ENCODE measurements at regions not wholly inside any gene's neighbourhood (a gene's known extent, or its start where the extent isn't known, plus 50 kb on each side); places are given as distances from the start of the nearest gene placed in this dataset.
"Not testable (repeated sequence)": the region's sequence is repeated elsewhere in the genome, so short reads cannot be mapped to it uniquely, and the experiment has no call there.

DNA sequence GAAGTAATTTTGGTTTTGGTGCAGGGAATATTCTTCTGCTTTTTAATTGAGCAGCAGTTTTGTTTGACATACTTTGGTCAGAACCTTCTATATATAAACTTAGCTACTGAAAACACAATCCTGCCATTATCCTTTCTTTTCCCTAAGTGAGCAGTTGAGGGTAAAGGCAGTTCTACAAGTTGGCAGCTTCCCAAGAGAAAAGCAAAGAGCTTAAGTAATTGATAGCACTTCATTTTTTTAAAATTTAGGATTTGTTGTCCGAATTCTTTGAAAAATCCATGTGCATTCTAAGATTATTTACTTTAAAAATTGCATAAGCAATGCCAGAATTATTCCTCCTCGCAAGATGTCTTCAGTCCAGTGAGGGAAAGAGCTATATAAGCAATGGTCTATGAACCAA lies 1394.1 kb downstream of the FAM181B start:
- Mint-ChIP-seq H3K36me3 (no peaks in the 10 kb centered on the region), H3K4me1 (no peaks in the 10 kb centered on the region), H3K9me3 (peaks cover 3% of the 10 kb centered on the region), H3K27me3 (no peaks in the 10 kb centered on the region), H3K27ac (no peak overlapping the region), H3K4me3 (no peak overlapping the region)
- DNase-seq (ENCODE audit: low spot score in 2 of 2) = no peak
- no peak for ATAC-seq (ENCODE audit: low read depth)

DNA sequence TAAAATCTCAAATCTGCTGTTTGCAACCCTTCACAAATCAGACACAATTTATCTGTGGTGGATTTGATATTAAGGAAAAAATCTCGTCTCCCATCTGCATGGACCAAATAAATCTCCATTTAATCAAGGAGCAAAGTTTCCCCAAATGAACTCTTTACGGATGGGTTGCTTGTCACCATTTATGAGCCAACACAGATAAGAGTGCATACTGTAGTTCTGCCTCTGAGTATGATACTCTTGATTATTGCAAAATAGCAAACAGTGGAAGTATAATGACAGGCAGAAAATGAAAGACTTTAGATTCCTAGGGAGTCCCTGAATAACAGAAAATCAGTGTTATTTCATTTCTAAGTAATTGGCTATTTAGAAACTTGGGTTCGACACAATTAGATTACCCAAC lies 1395.9 kb downstream of the FAM181B start:
- Mint-ChIP-seq H3K9me3 (peaks cover 3% of the 10 kb centered on the region), H3K36me3 (no peaks in the 10 kb centered on the region), H3K4me1 (no peaks in the 10 kb centered on the region), H3K4me3 (no peak overlapping the region), H3K27ac (no peak overlapping the region), H3K27me3 (no peaks in the 10 kb centered on the region)
- no peak for DNase-seq (ENCODE audit: low spot score in 2 of 2)
- no peak for ATAC-seq (ENCODE audit: low read depth)

DNA sequence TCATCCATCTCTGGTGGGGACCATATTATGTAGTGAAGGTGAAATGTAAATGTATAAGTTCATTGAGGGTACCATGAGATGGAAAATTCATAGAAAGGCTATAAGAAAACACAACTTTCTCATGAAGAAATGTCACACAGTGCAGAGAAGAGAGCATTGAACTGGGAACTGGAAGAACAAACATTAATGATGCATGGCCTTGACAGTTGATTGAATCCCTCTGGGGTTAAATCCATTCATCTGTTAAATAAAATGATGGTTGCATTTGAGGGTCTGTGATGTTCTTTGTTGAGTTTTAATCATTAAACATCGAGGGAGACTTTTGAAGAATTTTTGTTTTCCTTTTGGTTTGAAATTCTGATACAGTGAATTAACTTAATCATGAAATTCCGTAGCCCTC lies 1401.4 kb downstream of the FAM181B start:
- DNase-seq (ENCODE audit: low spot score in 2 of 2) (no peak), ATAC-seq (ENCODE audit: low read depth) (no peak)
- no peaks in the 10 kb centered on the region for H3K27me3 Mint-ChIP-seq
- H3K27ac Mint-ChIP-seq = no peak overlapping the region
- H3K4me3 Mint-ChIP-seq = no peak overlapping the region
- no peaks in the 10 kb centered on the region for H3K36me3 Mint-ChIP-seq
- peaks cover 6% of the 10 kb centered on the region for H3K9me3 Mint-ChIP-seq
- H3K4me1 Mint-ChIP-seq = no peaks in the 10 kb centered on the region

DNA sequence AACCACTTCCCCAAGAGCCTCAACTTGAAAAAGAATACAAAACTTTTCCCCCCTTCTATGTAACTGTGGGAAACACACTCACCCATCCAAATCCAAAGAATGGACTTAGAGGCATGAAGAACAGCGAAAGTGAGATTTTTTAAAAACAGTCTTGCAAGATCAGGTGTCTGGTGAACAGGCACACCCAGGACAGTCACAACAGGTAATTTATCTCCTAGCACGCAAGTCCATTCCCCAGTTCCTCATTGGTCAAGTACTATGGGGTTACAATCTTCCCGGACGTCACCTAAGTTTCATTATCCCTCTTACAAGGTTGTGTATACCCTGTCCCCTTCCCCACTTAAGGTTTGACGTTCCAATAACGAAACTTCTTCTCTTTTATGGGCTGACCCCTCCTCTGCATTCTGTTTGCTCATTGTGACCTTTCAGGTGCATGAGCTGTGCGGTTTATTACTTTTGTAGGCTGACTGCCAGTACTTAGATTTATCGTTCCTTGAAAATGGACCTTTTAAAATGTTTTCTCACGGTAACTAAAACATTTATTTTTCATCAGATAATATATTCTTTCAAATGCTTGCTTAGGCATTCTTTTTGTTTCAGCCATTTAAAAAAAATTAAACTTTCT lies 1401.9 kb downstream of the FAM181B start:
- Mint-ChIP-seq H3K27me3 (no peaks in the 10 kb centered on the region), H3K4me1 (no peaks in the 10 kb centered on the region), H3K27ac (no peak overlapping the region), H3K36me3 (no peaks in the 10 kb centered on the region), H3K9me3 (peaks cover 5% of the 10 kb centered on the region), H3K4me3 (no peak overlapping the region)
- ATAC-seq (ENCODE audit: low read depth) (no peak), DNase-seq (ENCODE audit: low spot score in 2 of 2) (no peak)

DNA sequence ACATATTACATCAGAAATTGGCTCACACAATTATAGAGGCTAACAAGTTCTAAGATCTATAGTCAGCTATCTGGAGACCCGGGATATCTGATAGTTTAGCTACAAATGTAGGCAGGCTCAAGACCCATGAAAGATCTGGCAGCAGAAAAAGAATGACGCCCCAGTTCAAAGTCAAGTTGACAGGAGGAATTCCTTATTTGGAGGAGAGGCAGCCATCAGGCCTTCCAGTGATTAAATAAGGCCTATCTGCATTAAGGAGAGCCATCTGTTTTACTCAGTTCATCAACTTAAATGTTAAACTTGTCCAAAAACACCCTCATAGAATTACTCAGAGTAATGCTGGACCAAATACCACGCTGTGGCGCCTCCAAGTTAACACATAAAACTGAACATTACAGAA lies 1402.6 kb downstream of the FAM181B start:
- H3K4me1 Mint-ChIP-seq = no peaks in the 10 kb centered on the region
- no peak for ATAC-seq (ENCODE audit: low read depth)
- no peak overlapping the region for H3K27ac Mint-ChIP-seq
- DNase-seq (ENCODE audit: low spot score in 2 of 2) = no peak
- H3K27me3 Mint-ChIP-seq = no peaks in the 10 kb centered on the region
- H3K4me3 Mint-ChIP-seq = no peak overlapping the region
- H3K36me3 Mint-ChIP-seq = no peaks in the 10 kb centered on the region
- H3K9me3 Mint-ChIP-seq = peaks cover 5% of the 10 kb centered on the region

DNA sequence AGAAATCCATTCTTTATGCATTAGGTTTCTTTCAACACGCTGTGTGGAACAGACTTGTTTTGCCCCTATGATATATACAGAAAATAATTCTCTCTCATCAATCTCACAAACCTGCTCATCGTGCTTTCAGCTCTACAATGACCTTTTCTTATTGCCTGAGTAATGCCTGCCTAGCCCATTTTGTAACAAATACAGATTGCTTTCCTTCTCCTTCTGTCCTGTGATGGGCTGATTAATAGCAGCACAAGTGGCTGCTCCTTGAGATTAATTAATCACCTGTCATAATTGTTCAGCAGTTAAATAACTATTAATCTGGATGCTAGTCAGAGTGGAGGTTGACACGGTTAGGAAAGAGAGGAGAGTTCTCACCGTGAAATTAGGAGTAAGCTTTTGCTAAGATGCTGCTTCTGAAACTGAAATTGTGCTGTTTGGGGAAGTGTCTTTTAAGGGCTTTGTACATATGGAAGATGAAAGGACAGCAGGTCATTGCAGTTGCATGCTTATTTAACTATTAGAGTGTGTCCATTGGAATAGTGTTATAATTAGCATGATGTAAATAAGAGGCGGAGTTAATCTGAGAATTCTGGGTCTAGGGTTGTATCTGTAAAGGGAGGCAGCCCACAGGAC lies 1430.5 kb downstream of the FAM181B start:
- DNase-seq (ENCODE audit: low spot score in 2 of 2) (no peak), ATAC-seq (ENCODE audit: low read depth) (no peak)
- peaks cover 9% of the 10 kb centered on the region for H3K9me3 Mint-ChIP-seq
- H3K4me3 Mint-ChIP-seq = no peak overlapping the region
- H3K27ac Mint-ChIP-seq = no peak overlapping the region
- no peaks in the 10 kb centered on the region for H3K27me3 Mint-ChIP-seq
- H3K4me1 Mint-ChIP-seq = no peaks in the 10 kb centered on the region
- no peaks in the 10 kb centered on the region for H3K36me3 Mint-ChIP-seq

DNA sequence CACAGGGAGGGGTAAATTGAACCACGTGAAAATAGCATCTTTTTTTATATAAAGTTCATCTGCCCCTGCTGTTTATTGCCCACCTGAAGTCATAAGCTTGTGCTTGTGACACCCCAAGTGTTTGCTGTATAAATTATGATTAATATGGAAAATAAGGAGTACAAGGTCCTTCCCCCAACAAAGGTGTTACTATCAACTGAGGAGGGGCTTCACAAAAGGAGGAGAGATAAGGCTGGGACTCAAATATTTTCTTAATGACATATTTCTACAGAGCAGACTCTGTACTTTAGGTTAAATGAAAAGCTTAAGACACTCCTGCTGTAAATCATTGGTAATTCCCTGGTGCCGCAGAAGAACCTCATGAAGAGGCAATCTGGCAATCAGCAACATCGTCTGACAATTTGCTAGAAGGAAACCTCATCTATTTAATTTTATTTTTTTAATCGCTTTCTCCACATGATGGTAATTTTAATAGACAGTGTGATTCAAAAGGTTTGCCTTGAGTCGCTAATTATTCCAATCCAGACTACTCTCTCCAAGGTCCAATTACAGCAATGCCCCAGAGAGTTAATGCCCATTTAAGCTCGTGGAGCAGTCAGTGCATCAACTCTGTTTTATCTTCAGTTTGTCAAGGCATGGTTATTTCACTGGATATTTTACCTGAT lies 1432.4 kb downstream of the FAM181B start:
- ATAC-seq (ENCODE audit: low read depth) (no peak), DNase-seq (ENCODE audit: low spot score in 2 of 2) (no peak)
- peaks cover 8% of the 10 kb centered on the region for H3K9me3 Mint-ChIP-seq
- no peaks in the 10 kb centered on the region for H3K27me3 Mint-ChIP-seq
- no peak overlapping the region for H3K4me3 Mint-ChIP-seq
- H3K27ac Mint-ChIP-seq = no peak overlapping the region
- no peaks in the 10 kb centered on the region for H3K36me3 Mint-ChIP-seq
- no peaks in the 10 kb centered on the region for H3K4me1 Mint-ChIP-seq

DNA sequence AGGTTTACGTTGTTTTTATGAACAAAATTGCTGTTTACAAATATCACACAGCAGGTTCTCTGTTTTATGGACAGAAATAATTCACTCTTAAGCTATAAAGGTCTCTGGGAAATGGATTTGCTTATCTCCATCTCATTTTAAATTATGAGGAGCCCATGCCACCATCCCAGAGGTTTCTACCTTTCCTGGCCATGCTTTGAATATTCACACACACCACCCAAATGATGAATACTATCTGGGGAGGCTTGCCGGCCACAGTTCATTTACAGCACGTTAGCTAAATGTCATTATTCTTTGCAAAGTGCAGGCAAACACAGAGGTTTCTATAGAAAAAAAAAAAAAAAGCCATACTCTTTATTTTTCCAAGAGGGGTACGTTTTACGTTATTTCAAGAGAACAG lies 1446.7 kb downstream of the FAM181B start:
- no peak overlapping the region for H3K4me3 Mint-ChIP-seq
- no peak for DNase-seq (ENCODE audit: low spot score in 2 of 2)
- peaks cover 5% of the 10 kb centered on the region for H3K9me3 Mint-ChIP-seq
- H3K36me3 Mint-ChIP-seq = no peaks in the 10 kb centered on the region
- no peak for ATAC-seq (ENCODE audit: low read depth)
- no peaks in the 10 kb centered on the region for H3K27me3 Mint-ChIP-seq
- H3K27ac Mint-ChIP-seq = no peak overlapping the region
- no peaks in the 10 kb centered on the region for H3K4me1 Mint-ChIP-seq

DNA sequence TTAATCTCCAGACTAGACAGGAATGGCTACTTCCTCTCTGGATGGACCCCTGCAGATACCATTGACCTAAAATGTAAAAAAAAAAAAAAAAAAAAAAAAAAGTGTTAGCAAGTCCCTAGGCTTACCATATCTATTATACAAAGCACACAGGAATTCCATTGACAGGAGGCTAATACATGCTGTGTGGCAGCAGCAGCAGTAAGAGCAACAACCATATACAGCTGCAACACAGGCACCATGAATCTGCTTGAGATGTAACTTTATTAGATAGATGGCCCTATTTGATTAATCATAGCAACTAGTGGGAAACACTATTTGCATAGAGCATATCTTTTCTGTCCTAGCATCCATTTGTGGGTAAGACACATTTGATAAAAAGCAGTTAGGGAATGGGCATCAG lies 1447.1 kb downstream of the FAM181B start:
- Mint-ChIP-seq H3K4me1 (no peaks in the 10 kb centered on the region), H3K9me3 (peaks cover 7% of the 10 kb centered on the region), H3K27ac (no peak overlapping the region), H3K36me3 (no peaks in the 10 kb centered on the region), H3K27me3 (no peaks in the 10 kb centered on the region), H3K4me3 (no peak overlapping the region)
- DNase-seq (ENCODE audit: low spot score in 2 of 2) (no peak), ATAC-seq (ENCODE audit: low read depth) (no peak)

DNA sequence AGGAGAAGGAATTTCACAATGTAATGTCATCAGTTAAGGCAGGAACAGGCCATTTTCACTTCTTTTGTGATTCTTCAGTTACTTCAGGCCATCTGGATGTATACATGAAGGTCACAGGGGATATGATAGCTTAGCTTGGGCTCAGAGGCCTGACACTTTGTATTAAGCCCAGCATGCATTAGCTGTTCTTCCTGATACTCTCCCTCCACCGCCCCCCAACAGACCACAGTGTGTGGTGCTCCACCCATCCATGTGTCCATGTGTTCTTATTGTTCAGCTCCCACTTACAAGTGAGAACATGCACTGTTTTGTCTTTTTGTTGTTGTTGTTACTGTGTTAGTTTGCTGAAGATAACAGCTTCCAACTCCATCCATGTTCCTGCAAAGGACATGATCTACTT lies 1453.4 kb downstream of the FAM181B start:
- not testable (repeated sequence) for H3K4me3 Mint-ChIP-seq; H3K9me3 Mint-ChIP-seq; H3K36me3 Mint-ChIP-seq; H3K27ac Mint-ChIP-seq; DNase-seq (ENCODE audit: low spot score in 2 of 2); H3K4me1 Mint-ChIP-seq; ATAC-seq (ENCODE audit: low read depth); H3K27me3 Mint-ChIP-seq

DNA sequence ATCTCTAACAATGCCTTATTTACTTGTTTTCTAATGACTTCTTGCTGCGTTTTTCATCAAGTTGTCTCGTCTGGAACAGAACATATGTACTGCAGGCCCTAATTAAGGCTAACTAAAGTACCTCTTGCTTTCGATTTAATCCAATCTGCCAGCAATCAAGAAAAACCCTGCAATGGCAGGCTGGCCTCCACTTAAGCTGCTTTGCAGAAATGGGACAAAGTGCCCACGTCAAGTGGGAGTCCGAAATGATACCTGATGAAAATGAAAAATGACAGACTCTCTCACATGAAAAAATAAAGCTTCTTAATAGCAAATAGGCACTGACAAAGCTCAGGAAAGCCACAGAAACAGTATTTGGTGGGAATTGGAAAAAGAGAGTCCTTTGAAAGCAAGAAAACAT lies 1454.7 kb downstream of the FAM181B start:
- no peak for ATAC-seq (ENCODE audit: low read depth)

DNA sequence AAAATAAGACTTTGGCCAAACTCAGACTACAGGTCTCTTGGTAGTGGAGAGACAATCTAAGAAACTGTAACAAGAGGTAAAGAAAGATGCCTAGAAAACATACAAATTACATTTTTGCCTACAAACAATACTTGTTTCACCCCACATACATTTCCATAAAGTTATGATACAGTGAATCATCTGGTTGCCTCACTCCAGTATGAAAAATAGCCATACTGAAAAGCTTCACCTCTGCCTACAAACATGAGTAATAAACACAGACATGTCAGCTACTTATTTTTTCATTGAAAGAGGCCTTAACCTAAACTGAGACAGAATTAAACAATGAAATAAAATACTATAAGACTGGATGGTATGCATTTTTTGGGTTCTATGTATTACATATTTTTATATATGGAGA lies 1463.0 kb downstream of the FAM181B start:
- Mint-ChIP-seq H3K27me3 (no peaks in the 10 kb centered on the region), H3K36me3 (no peaks in the 10 kb centered on the region), H3K9me3 (peaks cover 2% of the 10 kb centered on the region), H3K4me1 (no peaks in the 10 kb centered on the region), H3K4me3 (no peak overlapping the region), H3K27ac (no peak overlapping the region)
- DNase-seq (ENCODE audit: low spot score in 2 of 2) (no peak), ATAC-seq (ENCODE audit: low read depth) (no peak)

More for the DNA sequence above, 1454.7 kb downstream of the FAM181B start:
- no peak for DNase-seq (ENCODE audit: low spot score in 2 of 2)
- H3K4me1 Mint-ChIP-seq = no peaks in the 10 kb centered on the region
- no peaks in the 10 kb centered on the region for H3K27me3 Mint-ChIP-seq
- H3K4me3 Mint-ChIP-seq = no peak overlapping the region
- no peaks in the 10 kb centered on the region for H3K36me3 Mint-ChIP-seq
- peaks cover 2% of the 10 kb centered on the region for H3K9me3 Mint-ChIP-seq
- H3K27ac Mint-ChIP-seq = no peak overlapping the region

DNA sequence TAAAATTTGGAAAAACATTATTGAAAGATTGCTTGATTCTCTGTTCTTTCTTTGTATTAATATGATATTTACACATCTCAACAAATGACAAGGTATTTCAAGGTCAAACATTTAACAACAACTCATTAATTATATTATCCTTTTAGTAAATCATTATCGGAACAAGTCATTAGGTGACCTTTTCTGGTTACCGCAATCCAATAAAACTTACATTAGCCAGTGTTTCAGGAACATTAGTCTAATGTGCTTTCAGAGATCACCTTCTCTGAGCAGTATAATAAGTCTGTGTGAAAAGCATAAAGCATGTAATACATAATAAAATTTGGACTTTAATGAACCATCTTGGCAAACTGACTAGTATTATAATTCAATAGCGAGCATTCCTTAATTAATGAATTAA lies 1466.4 kb downstream of the FAM181B start:
- no peak overlapping the region for H3K4me3 Mint-ChIP-seq
- ATAC-seq (ENCODE audit: low read depth) = no peak

DNA sequence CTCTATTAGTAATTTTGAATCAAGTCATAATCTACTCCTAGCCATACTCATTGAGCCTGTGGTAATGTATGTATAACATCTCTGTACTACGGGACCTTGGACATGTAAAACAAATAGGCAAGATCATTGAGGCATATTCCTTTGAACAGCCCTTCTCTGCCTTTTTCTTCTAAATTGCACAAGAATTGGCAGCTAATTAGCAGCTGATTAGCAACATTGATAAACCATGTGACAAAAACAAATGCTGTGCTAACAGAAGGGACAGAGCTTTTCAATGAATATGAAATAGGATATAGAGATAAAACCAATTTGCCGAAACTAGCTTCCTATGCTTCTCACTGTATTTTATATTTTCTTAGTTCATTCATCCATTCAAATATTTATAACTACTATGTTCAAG lies 1474.2 kb downstream of the FAM181B start:
- no peak overlapping the region for H3K27ac Mint-ChIP-seq
- no peak for DNase-seq (ENCODE audit: low spot score in 2 of 2)
- no peaks in the 10 kb centered on the region for H3K27me3 Mint-ChIP-seq
- H3K4me1 Mint-ChIP-seq = no peaks in the 10 kb centered on the region
- no peak overlapping the region for H3K4me3 Mint-ChIP-seq
- no peaks in the 10 kb centered on the region for H3K36me3 Mint-ChIP-seq
- peaks cover 1% of the 10 kb centered on the region for H3K9me3 Mint-ChIP-seq
- no peak for ATAC-seq (ENCODE audit: low read depth)

More for the DNA sequence above, 1466.4 kb downstream of the FAM181B start:
- H3K27me3 Mint-ChIP-seq = no peaks in the 10 kb centered on the region
- peaks cover 3% of the 10 kb centered on the region for H3K9me3 Mint-ChIP-seq
- no peak for DNase-seq (ENCODE audit: low spot score in 2 of 2)
- H3K27ac Mint-ChIP-seq = no peak overlapping the region
- H3K36me3 Mint-ChIP-seq = no peaks in the 10 kb centered on the region
- H3K4me1 Mint-ChIP-seq = no peaks in the 10 kb centered on the region

DNA sequence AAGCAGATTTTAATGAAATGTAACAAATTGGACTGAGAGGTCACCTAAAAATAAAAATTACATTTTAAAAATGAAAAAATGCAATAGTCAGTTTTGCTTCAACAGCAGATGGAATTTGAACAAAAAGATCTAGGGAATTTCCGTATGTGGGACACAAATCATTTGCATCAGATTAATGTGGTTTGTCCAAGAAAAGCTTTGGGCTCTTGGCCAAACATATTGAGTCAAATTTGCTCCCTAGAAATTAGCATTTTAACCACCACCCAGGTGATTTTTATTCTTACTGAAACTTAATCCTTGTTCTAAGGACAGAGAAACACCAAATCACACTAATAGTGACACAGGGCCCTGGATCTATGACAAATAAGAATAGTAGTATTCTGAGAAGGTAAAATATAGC lies 1477.8 kb downstream of the FAM181B start:
- no peaks in the 10 kb centered on the region for H3K4me1 Mint-ChIP-seq
- no peaks in the 10 kb centered on the region for H3K27me3 Mint-ChIP-seq
- peaks cover 1% of the 10 kb centered on the region for H3K9me3 Mint-ChIP-seq
- DNase-seq (ENCODE audit: low spot score in 2 of 2) (no peak), ATAC-seq (ENCODE audit: low read depth) (no peak)
- H3K27ac Mint-ChIP-seq = no peak overlapping the region
- H3K36me3 Mint-ChIP-seq = no peaks in the 10 kb centered on the region
- no peak overlapping the region for H3K4me3 Mint-ChIP-seq
